ENCODE measurements at regions not wholly inside any gene's neighbourhood (a gene's known extent, or its start where the extent isn't known, plus 50 kb on each side); places are given as distances from the start of the nearest gene placed in this dataset.

GRCh38 chr3:139235192-139235591, 108.6 kb upstream of the MRPS22 start:
- no peak overlapping the region for H3K27ac ChIP-seq (ENCODE audit: low read depth in 2 of 2, low read length in 2 of 2)
- no peak for FAIRE-seq
- no peaks in the 10 kb centered on the region for H3K36me3 ChIP-seq (ENCODE audit: control insufficient read depth in 2 of 3, insufficient read depth in 3 of 3, low read length in 3 of 3)
- intact Hi-C loops (cut with DNase I), result no loop called here
- H3K4me1 ChIP-seq (ENCODE audit: control insufficient read depth in 2 of 3, insufficient read depth in 2 of 3, low read depth in 1 of 3, low read length in 3 of 3), result no peaks in the 10 kb centered on the region
- TF ChIP-seq CTCF (IDR thresholded peaks at IDR 0.05; ENCODE audit: borderline replicate concordance, extremely low read depth, insufficient read depth), result no peak
- no peak for DNase-seq
- no peak overlapping the region for H3K4me3 ChIP-seq (ENCODE audit: low read length in 3 of 3)
- H3K27me3 ChIP-seq (ENCODE audit: control insufficient read depth, insufficient read depth, low read length), result no peaks in the 10 kb centered on the region
- no peak overlapping the region for H3K9ac ChIP-seq (ENCODE audit: low read length in 3 of 3)
- no peaks in the 10 kb centered on the region for H3K9me3 ChIP-seq (ENCODE audit: control insufficient read depth in 2 of 3, insufficient read depth in 1 of 3, low read length in 3 of 3)

- Histone ChIP-seq H3K27ac (ENCODE audit: low read depth in 2 of 2, low read length in 2 of 2) (no peak overlapping the region), H3K9ac (ENCODE audit: low read length in 3 of 3) (no peak overlapping the region), H3K4me3 (ENCODE audit: low read length in 3 of 3) (no peak overlapping the region), H3K27me3 (ENCODE audit: control insufficient read depth, insufficient read depth, low read length) (no peaks in the 10 kb centered on the region), H3K36me3 (ENCODE audit: control insufficient read depth in 2 of 3, insufficient read depth in 3 of 3, low read length in 3 of 3) (no peaks in the 10 kb centered on the region), H3K9me3 (ENCODE audit: control insufficient read depth in 2 of 3, insufficient read depth in 1 of 3, low read length in 3 of 3) (no peaks in the 10 kb centered on the region), H3K4me1 (ENCODE audit: control insufficient read depth in 2 of 3, insufficient read depth in 2 of 3, low read depth in 1 of 3, low read length in 3 of 3) (no peaks in the 10 kb centered on the region)
- intact Hi-C loops (cut with DNase I), result no loop called here
- FAIRE-seq (no peak), DNase-seq (no peak)
- TF ChIP-seq CTCF (IDR thresholded peaks at IDR 0.05; ENCODE audit: borderline replicate concordance, extremely low read depth, insufficient read depth), result no peak
Observed at GRCh38 chr3:139236336-139236735, 107.5 kb upstream of the MRPS22 start.

- no peak for FAIRE-seq
- Histone ChIP-seq H3K4me1 (ENCODE audit: control insufficient read depth in 2 of 3, insufficient read depth in 2 of 3, low read depth in 1 of 3, low read length in 3 of 3) (no peaks in the 10 kb centered on the region), H3K27me3 (ENCODE audit: control insufficient read depth, insufficient read depth, low read length) (no peaks in the 10 kb centered on the region), H3K9me3 (ENCODE audit: control insufficient read depth in 2 of 3, insufficient read depth in 1 of 3, low read length in 3 of 3) (no peaks in the 10 kb centered on the region), H3K27ac (ENCODE audit: low read depth in 2 of 2, low read length in 2 of 2) (no peak overlapping the region), H3K9ac (ENCODE audit: low read length in 3 of 3) (no peak overlapping the region), H3K4me3 (ENCODE audit: low read length in 3 of 3) (no peak overlapping the region), H3K36me3 (ENCODE audit: control insufficient read depth in 2 of 3, insufficient read depth in 3 of 3, low read length in 3 of 3) (no peaks in the 10 kb centered on the region)
- intact Hi-C loops (cut with DNase I), result no loop called here
- no peak for DNase-seq
- TF ChIP-seq CTCF (IDR thresholded peaks at IDR 0.05; ENCODE audit: borderline replicate concordance, extremely low read depth, insufficient read depth), result no peak
Observed at GRCh38 chr3:139238281-139239030, 105.4 kb upstream of the MRPS22 start.

- no peak for TF ChIP-seq CTCF (IDR thresholded peaks at IDR 0.05; ENCODE audit: borderline replicate concordance, extremely low read depth, insufficient read depth)
- no peaks in the 10 kb centered on the region for H3K9me3 ChIP-seq (ENCODE audit: control insufficient read depth in 2 of 3, insufficient read depth in 1 of 3, low read length in 3 of 3)
Observed at GRCh38 chr3:139239550-139239949, 104.3 kb upstream of the MRPS22 start.

More at GRCh38 chr3:139239550-139239949, 104.3 kb upstream of the MRPS22 start:
- Histone ChIP-seq H3K27ac (ENCODE audit: low read depth in 2 of 2, low read length in 2 of 2) (no peak overlapping the region), H3K9ac (ENCODE audit: low read length in 3 of 3) (no peak overlapping the region), H3K4me1 (ENCODE audit: control insufficient read depth in 2 of 3, insufficient read depth in 2 of 3, low read depth in 1 of 3, low read length in 3 of 3) (no peaks in the 10 kb centered on the region), H3K27me3 (ENCODE audit: control insufficient read depth, insufficient read depth, low read length) (no peaks in the 10 kb centered on the region), H3K36me3 (ENCODE audit: control insufficient read depth in 2 of 3, insufficient read depth in 3 of 3, low read length in 3 of 3) (no peaks in the 10 kb centered on the region), H3K4me3 (ENCODE audit: low read length in 3 of 3) (no peak overlapping the region)
- FAIRE-seq (no peak), DNase-seq (no peak)
- intact Hi-C loops (cut with DNase I), result no loop called here

Data from kidney (tissue), 13 donors.